Caco-2 (cell line): ENCODE measurements at regions not wholly inside any gene's neighbourhood (a gene's known extent, or its start where the extent isn't known, plus 50 kb on each side); places are given as distances from the start of the nearest gene placed in this dataset.

Experiments
- BruUV-seq: library from RNA; stranded (reverse); fragments of 400-500 nt; replicated peaks from 2 replicates; lab custom pipeline; 2021; lab: Mats Ljungman, UMichigan
- CTCF ChIA-PET: fragments of 300-600 bp; sonication (Branson Sonifier 250); formaldehyde crosslinking; loops from one replicate; lab custom pipeline; 2022; ENCODE audit warnings: antibody characterized with exemption; lab: Charles Lee
- POLR2A ChIA-PET: fragments of 300-600 bp; sonication (Branson Sonifier 250); formaldehyde crosslinking; loops from one replicate; lab custom pipeline; 2022; ENCODE audit warnings: antibody characterized with exemption; lab: Charles Lee
- DNase-seq, 2 experiments: peaks; one replicate each; pipeline versions ENCODE4 v3.0.0 to v3.0.0-alpha.2; 2020 to 2022
- H3K27me3 ChIP-seq: replicated peaks from 2 replicates; pipeline ENCODE4 v1.6.0; 2011; ENCODE audit warnings: low read length; ENCODE audit not compliant: control insufficient read depth, insufficient read depth
- H3K36me3 ChIP-seq: 2 replicates; pipeline ENCODE4 v1.5.1; 2011; ENCODE audit warnings: low read length; ENCODE audit not compliant: control insufficient read depth, insufficient read depth
- H3K4me1 ChIP-seq: fragments of 250-450 bp; sonication (Bioruptor Pico); 2 replicates; pipeline ENCODE4 v1.5.1; 2020; ENCODE audit warnings: mild to moderate bottlenecking
- H3K4me3 ChIP-seq: 2 replicates; pipeline ENCODE4 v1.5.1; 2011; ENCODE audit warnings: low read depth, mild to moderate bottlenecking, control low read depth, low read length
- H3K9me3 ChIP-seq: fragments of 250-450 bp; sonication (Bioruptor Pico); 2 replicates; pipeline ENCODE4 v1.5.1; 2020; ENCODE audit warnings: mild to moderate bottlenecking, moderate library complexity
- H3K27ac Mint-ChIP-seq: one replicate; pipeline ENCODE4 v1.8.0; 2022; ENCODE audit warnings: mixed read lengths; ENCODE audit not compliant: unreplicated experiment
- H3K27me3 Mint-ChIP-seq: one replicate; pipeline ENCODE4 v1.8.0; 2022; ENCODE audit warnings: mixed read lengths; ENCODE audit not compliant: insufficient read depth, unreplicated experiment
- H3K36me3 Mint-ChIP-seq: one replicate; pipeline ENCODE4 v1.8.0; 2022; ENCODE audit warnings: mild to moderate bottlenecking, mixed read lengths; ENCODE audit not compliant: insufficient read depth, unreplicated experiment
- H3K4me1 Mint-ChIP-seq: one replicate; pipeline ENCODE4 v1.8.0; 2022; ENCODE audit warnings: low read depth, mixed read lengths; ENCODE audit not compliant: unreplicated experiment
- H3K4me3 Mint-ChIP-seq: one replicate; pipeline ENCODE4 v1.8.0; 2022; ENCODE audit warnings: mild to moderate bottlenecking, moderate library complexity, mixed read lengths; ENCODE audit not compliant: unreplicated experiment
- H3K9me3 Mint-ChIP-seq: one replicate; pipeline ENCODE4 v1.8.0; 2022; ENCODE audit warnings: mixed read lengths; ENCODE audit not compliant: unreplicated experiment
- intact Hi-C: fragments of 100-400 bp; cut with micrococcal nuclease; formaldehyde crosslinking; loops from one replicate; pipeline ENCODE4 v1.10.0; 2022; ENCODE audit not compliant: unreplicated experiment
- TF ChIP-seq, protein P1 (sequence below), 2 experiments: fragments of 200-600 bp in 1 of 2; IDR thresholded peaks; 1 replicate in 1 of 2; 2 replicates in 1 of 2; pipeline versions ENCODE4 v1.5.1 to v1.8.0; 2011 to 2022; ENCODE audit warnings: antibody characterized with exemption in 1 of 2, control low read depth in 1 of 2, inconsistent platforms in 1 of 2, low read depth in 1 of 2, low read length in 1 of 2, mild to moderate bottlenecking in 1 of 2, moderate library complexity in 1 of 2; ENCODE audit not compliant: insufficient read depth in 1 of 2, severe bottlenecking in 1 of 2, unreplicated experiment in 1 of 2

DNA sequence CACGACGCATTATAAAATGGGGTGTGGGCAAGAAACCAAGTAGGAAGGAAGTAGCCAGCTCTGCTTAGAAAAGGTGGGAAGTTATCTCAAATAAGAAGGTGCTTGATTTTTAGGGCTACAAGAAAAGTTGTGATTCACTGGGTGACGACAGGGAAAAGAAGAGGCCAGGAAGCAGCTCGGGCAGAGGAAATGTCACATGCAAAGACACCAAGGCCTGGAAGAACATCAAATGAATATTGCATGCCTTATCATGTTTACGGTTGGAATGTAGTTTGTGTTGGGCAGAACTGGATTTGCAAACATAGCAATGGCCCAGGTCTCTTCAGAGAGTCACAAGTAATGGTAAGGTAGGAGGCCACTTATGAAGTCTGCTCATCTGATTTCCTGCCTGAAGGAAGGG is 610.6 kb downstream of the IRS1 start:
- TF ChIP-seq, protein P1, sequence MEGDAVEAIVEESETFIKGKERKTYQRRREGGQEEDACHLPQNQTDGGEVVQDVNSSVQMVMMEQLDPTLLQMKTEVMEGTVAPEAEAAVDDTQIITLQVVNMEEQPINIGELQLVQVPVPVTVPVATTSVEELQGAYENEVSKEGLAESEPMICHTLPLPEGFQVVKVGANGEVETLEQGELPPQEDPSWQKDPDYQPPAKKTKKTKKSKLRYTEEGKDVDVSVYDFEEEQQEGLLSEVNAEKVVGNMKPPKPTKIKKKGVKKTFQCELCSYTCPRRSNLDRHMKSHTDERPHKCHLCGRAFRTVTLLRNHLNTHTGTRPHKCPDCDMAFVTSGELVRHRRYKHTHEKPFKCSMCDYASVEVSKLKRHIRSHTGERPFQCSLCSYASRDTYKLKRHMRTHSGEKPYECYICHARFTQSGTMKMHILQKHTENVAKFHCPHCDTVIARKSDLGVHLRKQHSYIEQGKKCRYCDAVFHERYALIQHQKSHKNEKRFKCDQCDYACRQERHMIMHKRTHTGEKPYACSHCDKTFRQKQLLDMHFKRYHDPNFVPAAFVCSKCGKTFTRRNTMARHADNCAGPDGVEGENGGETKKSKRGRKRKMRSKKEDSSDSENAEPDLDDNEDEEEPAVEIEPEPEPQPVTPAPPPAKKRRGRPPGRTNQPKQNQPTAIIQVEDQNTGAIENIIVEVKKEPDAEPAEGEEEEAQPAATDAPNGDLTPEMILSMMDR (IDR thresholded peaks at IDR 0.05; ENCODE audit: insufficient read depth in 1 of 2, low read depth in 1 of 2, low read length in 1 of 2, severe bottlenecking in 1 of 2, unreplicated experiment in 1 of 2), result no peak
- DNase-seq, result no peak
- CTCF ChIA-PET, result no interaction called here
- H3K9me3 ChIP-seq, result no peaks in the 10 kb centered on the region
- Mint-ChIP-seq H3K4me3 (no peak overlapping the region), H3K9me3 (peaks cover 18% of the 10 kb centered on the region), H3K27ac (no peak overlapping the region), H3K27me3 (no peaks in the 10 kb centered on the region), H3K36me3 (no peaks in the 10 kb centered on the region), H3K4me1 (peaks cover 7% of the 10 kb centered on the region)
- H3K4me3 ChIP-seq, result no peak overlapping the region
- no TSS peak for BruUV-seq
- peaks cover 6% of the 10 kb centered on the region; the same call in 1 of the 2 replicates for H3K4me1 ChIP-seq
- POLR2A ChIA-PET, result no interaction called here
- intact Hi-C loops, result no loop called here
- no peaks in the 10 kb centered on the region for H3K27me3 ChIP-seq
- H3K36me3 ChIP-seq, result no peaks in the 10 kb centered on the region

- H3K27ac Mint-ChIP-seq, result no peak overlapping the region
- Histone ChIP-seq H3K9me3 (no peaks in the 10 kb centered on the region), H3K27me3 (no peaks in the 10 kb centered on the region), H3K36me3 (no peaks in the 10 kb centered on the region), H3K4me1 (peaks cover 6% of the 10 kb centered on the region; the same call in 1 of the 2 replicates), H3K4me3 (no peak overlapping the region)
- ChIA-PET POLR2A (no interaction called here), CTCF (interaction anchor here (0.5 kb wide), 1 partner anchor 612 kb away, joined by 3 read pairs; the partner anchor contains the start of gene IRS1)
- H3K9me3 Mint-ChIP-seq, result peaks cover 25% of the 10 kb centered on the region
- peaks cover 12% of the 10 kb centered on the region for H3K4me1 Mint-ChIP-seq
- no peaks in the 10 kb centered on the region for H3K36me3 Mint-ChIP-seq
- no peak for DNase-seq
- intact Hi-C loops, result no loop called here
- BruUV-seq, result no TSS peak
- no peaks in the 10 kb centered on the region for H3K27me3 Mint-ChIP-seq
- TF ChIP-seq, protein P1 (IDR thresholded peaks at IDR 0.05; ENCODE audit: insufficient read depth in 1 of 2, low read depth in 1 of 2, low read length in 1 of 2, severe bottlenecking in 1 of 2, unreplicated experiment in 1 of 2), result no peak
- no peak overlapping the region for H3K4me3 Mint-ChIP-seq
These were observed 612.0 kb downstream of the IRS1 start for GRCh38 chr2:226187616-226188015.

DNA sequence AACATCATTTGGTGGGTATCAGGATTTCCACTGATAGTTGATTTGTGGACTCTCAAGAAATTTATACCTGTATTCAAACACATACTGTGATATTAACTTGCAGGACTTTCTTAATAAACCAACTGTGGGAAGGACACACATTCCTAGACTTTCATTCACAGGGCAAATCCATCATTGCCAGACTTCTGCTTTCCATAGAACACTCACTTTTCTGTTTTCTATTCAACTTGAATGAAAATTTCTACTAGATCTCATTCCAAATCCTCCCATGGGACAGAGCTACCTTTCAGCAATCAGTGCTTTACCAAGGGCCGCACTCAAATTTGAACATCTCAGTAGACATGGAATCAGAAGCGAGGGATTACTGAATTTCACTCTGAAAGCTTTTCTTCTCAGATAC is 612.5 kb downstream of the IRS1 start:
- intact Hi-C loops, result no loop called here

More for the DNA sequence above, 612.5 kb downstream of the IRS1 start:
- no peak for DNase-seq
- no peaks in the 10 kb centered on the region for H3K36me3 Mint-ChIP-seq
- H3K27ac Mint-ChIP-seq, result no peak overlapping the region
- no peaks in the 10 kb centered on the region for H3K27me3 Mint-ChIP-seq
- H3K27me3 ChIP-seq, result no peaks in the 10 kb centered on the region
- no peaks in the 10 kb centered on the region for H3K36me3 ChIP-seq
- POLR2A ChIA-PET, result no interaction called here
- H3K9me3 Mint-ChIP-seq, result peaks cover 25% of the 10 kb centered on the region
- H3K4me1 ChIP-seq, result peaks cover 6% of the 10 kb centered on the region; the same call in 1 of the 2 replicates
- TF ChIP-seq, protein P1 (IDR thresholded peaks at IDR 0.05; ENCODE audit: insufficient read depth in 1 of 2, low read depth in 1 of 2, low read length in 1 of 2, severe bottlenecking in 1 of 2, unreplicated experiment in 1 of 2), result no peak
- BruUV-seq, result no TSS peak
- H3K4me3 Mint-ChIP-seq, result no peak overlapping the region
- H3K4me1 Mint-ChIP-seq, result peaks cover 12% of the 10 kb centered on the region
- H3K4me3 ChIP-seq, result no peak overlapping the region
- CTCF ChIA-PET, result interaction anchor here (0.5 kb wide), 1 partner anchor 612 kb away, joined by 3 read pairs; the partner anchor contains the start of gene IRS1
- no peaks in the 10 kb centered on the region for H3K9me3 ChIP-seq
